ENCODE measurements at regions not wholly inside any gene's neighbourhood (a gene's known extent, or its start where the extent isn't known, plus 50 kb on each side); places are given as distances from the start of the nearest gene placed in this dataset.

GRCh38 chr5:130815246-130815645 lies 349.8 kb downstream of the HINT1 start:
- TF ChIP-seq CTCF (IDR thresholded peaks at IDR 0.05) = no peak
- TF ChIP-seq POLR2A (IDR thresholded peaks at IDR 0.05) = no peak

Data from uterus (tissue), 2 donors.